HL-60 (cell line): ENCODE measurements at regions not wholly inside any gene's neighbourhood (a gene's known extent, or its start where the extent isn't known, plus 50 kb on each side); places are given as distances from the start of the nearest gene placed in this dataset.

Source experiments
- DNase-seq, 2 experiments: peaks; one replicate each; pipeline ENCODE4 v3.0.0-alpha.2; 2010 to 2020; ENCODE audit warnings: low read depth in 1 of 2, low spot score in 1 of 2
- H3K27ac ChIP-seq: fragments of 250-450 bp; sonication (Bioruptor Pico); replicated peaks from 2 replicates; pipeline ENCODE4 v1.5.1; 2020; ENCODE audit warnings: mild to moderate bottlenecking, moderate library complexity
- H3K27me3 ChIP-seq: fragments of 250-450 bp; sonication (Bioruptor Pico); 2 replicates; pipeline ENCODE4 v1.5.1; 2021; ENCODE audit warnings: mild to moderate bottlenecking, moderate library complexity; ENCODE audit not compliant: insufficient read depth, poor library complexity, severe bottlenecking
- H3K4me3 ChIP-seq: replicated peaks from 2 replicates; pipeline ENCODE4 v1.5.1; 2011; ENCODE audit warnings: mild to moderate bottlenecking, control low read depth, low read length; ENCODE audit not compliant: insufficient read depth
- CTCF ChIP-seq: IDR thresholded peaks from one replicate; pipeline ENCODE4 v1.5.1; 2011; ENCODE audit warnings: low read length, control low read depth, inconsistent platforms; ENCODE audit not compliant: insufficient read depth
- GABPA ChIP-seq: IDR thresholded peaks from 2 replicates; pipeline ENCODE4 v1.6.1; 2012; ENCODE audit warnings: low read depth
- POLR2AphosphoS5 ChIP-seq: IDR thresholded peaks from 2 replicates; pipeline ENCODE4 v1.6.1; 2012; ENCODE audit warnings: low read depth
- REST ChIP-seq: IDR thresholded peaks from 2 replicates; pipeline ENCODE4 v1.6.1; 2012; ENCODE audit warnings: low read depth; ENCODE audit not compliant: insufficient replicate concordance
- SPI1 ChIP-seq: IDR thresholded peaks from 2 replicates; pipeline ENCODE4 v1.6.1; 2012; ENCODE audit warnings: low read depth, mild to moderate bottlenecking, borderline replicate concordance

GRCh38 chr10:63795094-63795860 is 274.1 kb downstream of the REEP3 start:
- TF ChIP-seq SPI1 = no peak
- no peak for TF ChIP-seq REST
- TF ChIP-seq CTCF = no peak
- TF ChIP-seq GABPA = no peak
- no peak for TF ChIP-seq POLR2AphosphoS5
- Histone ChIP-seq H3K27ac (no peak overlapping the region), H3K4me3 (no peak overlapping the region), H3K27me3 (no peaks in the 10 kb centered on the region)
- DNase-seq = no peak

GRCh38 chr10:63798599-63799498 is 277.6 kb downstream of the REEP3 start:
- DNase-seq = no peak
- Histone ChIP-seq H3K4me3 (no peak overlapping the region), H3K27me3 (no peaks in the 10 kb centered on the region), H3K27ac (no peak overlapping the region)
- TF ChIP-seq SPI1 (no peak), REST (no peak), GABPA (no peak), CTCF (no peak), POLR2AphosphoS5 (no peak)

- DNase-seq = no peak
- TF ChIP-seq REST (no peak), SPI1 (no peak), POLR2AphosphoS5 (no peak), GABPA (no peak), CTCF (no peak)
- no peaks in the 10 kb centered on the region for H3K27me3 ChIP-seq
- H3K4me3 ChIP-seq = no peak overlapping the region
- no peak overlapping the region for H3K27ac ChIP-seq
These were observed 278.5 kb downstream of the REEP3 start for GRCh38 chr10:63799521-63800300.
